ENCODE measurements at regions not wholly inside any gene's neighbourhood (a gene's known extent, or its start where the extent isn't known, plus 50 kb on each side); places are given as distances from the start of the nearest gene placed in this dataset.

GRCh38 chr5:133850811-133851210 lies 117.6 kb downstream of the C5orf15 start:
- Histone ChIP-seq H2BK15ac (ENCODE audit: low read length) (no peak overlapping the region), H3K4ac (ENCODE audit: low read length) (no peak overlapping the region), H2BK12ac (ENCODE audit: low read length) (no peak overlapping the region), H3K23ac (ENCODE audit: low read depth, low read length, poor library complexity) (no peak overlapping the region), H3K27ac (replicated peaks; ENCODE audit: low read length) (no peak overlapping the region), H3K27me3 (ENCODE audit: control insufficient read depth in 3 of 3, insufficient read depth in 3 of 3, low read depth in 1 of 3, low read length in 3 of 3) (no peaks in the 10 kb centered on the region), H3K79me1 (ENCODE audit: low read depth, low read length) (no peaks in the 10 kb centered on the region), H3K4me2 (ENCODE audit: insufficient read depth, low read length, poor library complexity, severe bottlenecking) (no peak overlapping the region), H3K9ac (ENCODE audit: low read depth, low read length, poor library complexity) (no peak overlapping the region), H3K4me3 (ENCODE audit: low read length in 2 of 2) (no peak overlapping the region), H2BK120ac (ENCODE audit: low read depth, low read length) (no peak overlapping the region), H4K8ac (ENCODE audit: low read depth, low read length) (no peak overlapping the region), H2BK5ac (ENCODE audit: low read length) (no peak overlapping the region), H3K4me1 (ENCODE audit: control insufficient read depth in 2 of 2, insufficient read depth in 1 of 2, low read depth in 1 of 2, low read length in 2 of 2) (no peaks in the 10 kb centered on the region), H4K91ac (ENCODE audit: low read depth, low read length, poor library complexity) (no peak overlapping the region), H2AFZ (ENCODE audit: low read length) (no peak overlapping the region), H2AK5ac (ENCODE audit: low read depth, low read length) (no peak overlapping the region), H3K9me3 (replicated peaks in 1 of 2; ENCODE audit: control insufficient read depth in 2 of 2, insufficient read depth in 1 of 2, low read depth in 1 of 2, low read length in 2 of 2) (peaks cover 0 to 4% of the 10 kb centered on the region in 2 donors), H3K18ac (ENCODE audit: low read length) (no peak overlapping the region), H3K36me3 (replicated peaks in 1 of 2; ENCODE audit: control insufficient read depth in 2 of 2, insufficient read depth in 2 of 2, low read length in 2 of 2) (no peaks in the 10 kb centered on the region), H3K14ac (ENCODE audit: low read length) (no peak overlapping the region)
- no CpG with 5 or more reads among the region's 5 CpGs for WGBS, 2 donors (ENCODE audit: extremely low coverage in 2 of 2, insufficient read length in 2 of 2, insufficient replicate concordance in 1 of 2)
- DNase-seq (ENCODE audit: low spot score), result no peak

DNA sequence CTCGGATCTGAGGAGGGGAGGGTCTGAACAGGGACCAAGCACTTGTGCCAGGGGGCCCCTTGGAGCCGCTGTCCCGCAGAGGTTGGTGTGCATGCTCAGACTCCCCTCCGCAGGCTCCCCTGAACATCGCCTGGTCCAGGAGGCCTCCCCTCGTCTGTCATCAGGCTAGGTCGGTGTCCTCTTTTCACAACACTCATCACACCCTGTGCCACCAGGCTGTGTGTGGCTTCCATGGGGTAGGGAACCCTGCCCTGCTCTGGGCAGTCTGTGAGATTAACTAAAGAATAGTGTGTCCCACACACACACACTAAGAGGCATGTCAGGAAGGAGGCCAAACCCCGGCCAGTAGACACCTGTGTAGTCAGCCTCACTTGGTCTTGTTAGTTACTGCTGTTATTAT lies 119.3 kb downstream of the C5orf15 start:
- Histone ChIP-seq H3K14ac (ENCODE audit: low read length) (no peak overlapping the region), H3K27ac (replicated peaks; ENCODE audit: low read length) (no peak overlapping the region), H3K4ac (ENCODE audit: low read length) (no peak overlapping the region), H3K4me3 (ENCODE audit: low read length in 2 of 2) (no peak overlapping the region), H2AFZ (ENCODE audit: low read length) (no peak overlapping the region), H3K23ac (ENCODE audit: low read depth, low read length, poor library complexity) (no peak overlapping the region), H4K91ac (ENCODE audit: low read depth, low read length, poor library complexity) (no peak overlapping the region), H3K18ac (ENCODE audit: low read length) (no peak overlapping the region), H3K9ac (ENCODE audit: low read depth, low read length, poor library complexity) (no peak overlapping the region), H4K8ac (ENCODE audit: low read depth, low read length) (no peak overlapping the region), H3K4me1 (ENCODE audit: control insufficient read depth in 2 of 2, insufficient read depth in 1 of 2, low read depth in 1 of 2, low read length in 2 of 2) (no peaks in the 10 kb centered on the region), H2BK15ac (ENCODE audit: low read length) (no peak overlapping the region), H2BK120ac (ENCODE audit: low read depth, low read length) (no peak overlapping the region), H2AK5ac (ENCODE audit: low read depth, low read length) (no peak overlapping the region), H3K9me3 (replicated peaks in 1 of 2; ENCODE audit: control insufficient read depth in 2 of 2, insufficient read depth in 1 of 2, low read depth in 1 of 2, low read length in 2 of 2) (no peaks in the 10 kb centered on the region), H2BK5ac (ENCODE audit: low read length) (no peak overlapping the region), H3K4me2 (ENCODE audit: insufficient read depth, low read length, poor library complexity, severe bottlenecking) (no peak overlapping the region), H2BK12ac (ENCODE audit: low read length) (no peak overlapping the region), H3K27me3 (ENCODE audit: control insufficient read depth in 3 of 3, insufficient read depth in 3 of 3, low read depth in 1 of 3, low read length in 3 of 3) (no peaks in the 10 kb centered on the region), H3K36me3 (replicated peaks in 1 of 2; ENCODE audit: control insufficient read depth in 2 of 2, insufficient read depth in 2 of 2, low read length in 2 of 2) (no peaks in the 10 kb centered on the region), H3K79me1 (ENCODE audit: low read depth, low read length) (no peaks in the 10 kb centered on the region)
- no peak for DNase-seq (ENCODE audit: low spot score)
- no CpG with 5 or more reads among the region's 8 CpGs for WGBS, 2 donors (ENCODE audit: extremely low coverage in 2 of 2, insufficient read length in 2 of 2, insufficient replicate concordance in 1 of 2)

DNA sequence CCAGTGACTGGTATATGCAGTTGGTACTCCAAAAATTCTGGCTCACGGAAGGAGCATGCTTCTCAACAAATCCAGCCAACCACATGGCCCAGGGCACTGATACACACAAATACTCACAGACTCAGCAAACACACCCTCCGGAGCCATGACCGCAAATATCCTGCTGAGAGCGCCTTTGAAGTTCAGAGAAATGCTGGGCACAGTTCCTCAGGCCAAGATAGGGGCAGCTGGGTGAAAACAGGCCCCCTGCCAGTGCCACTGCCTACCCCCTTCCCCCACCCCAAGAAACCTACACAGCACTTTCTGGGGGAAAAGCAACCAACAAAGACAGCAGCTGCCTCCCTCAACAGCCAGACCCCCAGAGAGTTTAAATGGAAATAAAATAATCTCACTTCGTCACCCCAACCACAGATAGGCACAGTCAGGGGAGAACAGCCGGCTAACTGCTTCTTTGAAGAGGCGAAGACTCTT lies 120.0 kb downstream of the C5orf15 start:
- H3K4me1 ChIP-seq (ENCODE audit: control insufficient read depth in 2 of 2, insufficient read depth in 1 of 2, low read depth in 1 of 2, low read length in 2 of 2), result peaks cover 0 to 2% of the 10 kb centered on the region in 2 donors
- no peak overlapping the region for H3K18ac ChIP-seq (ENCODE audit: low read length)
- H3K4me2 ChIP-seq (ENCODE audit: insufficient read depth, low read length, poor library complexity, severe bottlenecking), result no peak overlapping the region
- H4K8ac ChIP-seq (ENCODE audit: low read depth, low read length), result no peak overlapping the region
- H3K9ac ChIP-seq (ENCODE audit: low read depth, low read length, poor library complexity), result no peak overlapping the region
- H3K4me3 ChIP-seq (ENCODE audit: low read length in 2 of 2), result no peak overlapping the region
- no peak overlapping the region for H2AK5ac ChIP-seq (ENCODE audit: low read depth, low read length)
- no peak overlapping the region for H3K4ac ChIP-seq (ENCODE audit: low read length)
- DNase-seq (ENCODE audit: low spot score), result no peak
- no peak overlapping the region for H2AFZ ChIP-seq (ENCODE audit: low read length)
- no peaks in the 10 kb centered on the region for H3K27me3 ChIP-seq (ENCODE audit: control insufficient read depth in 3 of 3, insufficient read depth in 3 of 3, low read depth in 1 of 3, low read length in 3 of 3)
- no CpG with 5 or more reads among the region's 7 CpGs for WGBS, 2 donors (ENCODE audit: extremely low coverage in 2 of 2, insufficient read length in 2 of 2, insufficient replicate concordance in 1 of 2)
- no peak overlapping the region for H2BK5ac ChIP-seq (ENCODE audit: low read length)
- H4K91ac ChIP-seq (ENCODE audit: low read depth, low read length, poor library complexity), result no peak overlapping the region
- H3K9me3 ChIP-seq (replicated peaks in 1 of 2; ENCODE audit: control insufficient read depth in 2 of 2, insufficient read depth in 1 of 2, low read depth in 1 of 2, low read length in 2 of 2), result no peaks in the 10 kb centered on the region
- H2BK120ac ChIP-seq (ENCODE audit: low read depth, low read length), result no peak overlapping the region
- no peaks in the 10 kb centered on the region for H3K79me1 ChIP-seq (ENCODE audit: low read depth, low read length)
- no peak overlapping the region for H3K23ac ChIP-seq (ENCODE audit: low read depth, low read length, poor library complexity)
- H3K36me3 ChIP-seq (replicated peaks in 1 of 2; ENCODE audit: control insufficient read depth in 2 of 2, insufficient read depth in 2 of 2, low read length in 2 of 2), result no peaks in the 10 kb centered on the region
- H3K14ac ChIP-seq (ENCODE audit: low read length), result no peak overlapping the region
- H3K27ac ChIP-seq (replicated peaks; ENCODE audit: low read length), result no peak overlapping the region
- H2BK15ac ChIP-seq (ENCODE audit: low read length), result no peak overlapping the region
- no peak overlapping the region for H2BK12ac ChIP-seq (ENCODE audit: low read length)

DNA sequence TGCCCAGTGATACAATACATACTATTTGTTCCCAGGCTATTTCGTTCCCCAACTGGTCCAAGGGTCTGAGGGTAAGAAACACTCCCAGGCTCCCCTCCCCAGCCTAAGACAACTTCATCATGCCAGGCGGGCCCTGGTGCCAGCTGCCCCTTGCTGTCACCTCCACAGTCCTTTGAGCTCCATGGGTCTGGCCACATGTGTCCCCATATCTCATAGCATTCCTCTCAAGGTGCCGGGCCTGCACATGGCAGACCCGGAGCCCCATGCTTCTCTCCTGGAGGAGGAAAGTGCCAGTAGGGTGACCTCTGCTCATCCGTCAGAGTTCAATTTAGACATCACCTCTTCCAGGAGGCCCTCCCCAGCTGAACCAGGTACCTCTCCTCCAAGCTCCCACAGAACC lies 120.5 kb downstream of the C5orf15 start:
- Histone ChIP-seq H2BK12ac (ENCODE audit: low read length) (no peak overlapping the region), H4K8ac (ENCODE audit: low read depth, low read length) (no peak overlapping the region), H2AK5ac (ENCODE audit: low read depth, low read length) (no peak overlapping the region), H3K14ac (ENCODE audit: low read length) (no peak overlapping the region), H3K27ac (replicated peaks; ENCODE audit: low read length) (no peak overlapping the region), H3K4me1 (ENCODE audit: control insufficient read depth in 2 of 2, insufficient read depth in 1 of 2, low read depth in 1 of 2, low read length in 2 of 2) (peaks cover 0 to 2% of the 10 kb centered on the region in 2 donors), H3K4me3 (ENCODE audit: low read length in 2 of 2) (no peak overlapping the region), H2BK120ac (ENCODE audit: low read depth, low read length) (no peak overlapping the region), H3K36me3 (replicated peaks in 1 of 2; ENCODE audit: control insufficient read depth in 2 of 2, insufficient read depth in 2 of 2, low read length in 2 of 2) (no peaks in the 10 kb centered on the region), H3K18ac (ENCODE audit: low read length) (no peak overlapping the region), H3K9me3 (replicated peaks in 1 of 2; ENCODE audit: control insufficient read depth in 2 of 2, insufficient read depth in 1 of 2, low read depth in 1 of 2, low read length in 2 of 2) (no peaks in the 10 kb centered on the region), H2BK15ac (ENCODE audit: low read length) (no peak overlapping the region), H3K23ac (ENCODE audit: low read depth, low read length, poor library complexity) (no peak overlapping the region), H3K79me1 (ENCODE audit: low read depth, low read length) (no peaks in the 10 kb centered on the region), H3K9ac (ENCODE audit: low read depth, low read length, poor library complexity) (no peak overlapping the region), H4K91ac (ENCODE audit: low read depth, low read length, poor library complexity) (no peak overlapping the region), H3K4me2 (ENCODE audit: insufficient read depth, low read length, poor library complexity, severe bottlenecking) (no peak overlapping the region), H3K4ac (ENCODE audit: low read length) (no peak overlapping the region), H2AFZ (ENCODE audit: low read length) (no peak overlapping the region), H2BK5ac (ENCODE audit: low read length) (no peak overlapping the region), H3K27me3 (ENCODE audit: control insufficient read depth in 3 of 3, insufficient read depth in 3 of 3, low read depth in 1 of 3, low read length in 3 of 3) (no peaks in the 10 kb centered on the region)
- no peak for DNase-seq (ENCODE audit: low spot score)
- no CpG with 5 or more reads among the region's 5 CpGs for WGBS, 2 donors (ENCODE audit: extremely low coverage in 2 of 2, insufficient read length in 2 of 2, insufficient replicate concordance in 1 of 2)
